GM19043 (cell line): ENCODE measurements at regions not wholly inside any gene's neighbourhood (a gene's known extent, or its start where the extent isn't known, plus 50 kb on each side); places are given as distances from the start of the nearest gene placed in this dataset.
"Not testable (repeated sequence)": the region's sequence is repeated elsewhere in the genome, so short reads cannot be mapped to it uniquely, and the experiment has no call there.

Experiments used
- ATAC-seq: cut with Tn5 transposase; IDR thresholded peaks from one replicate; pipeline ENCODE4 v1.9.1; 2021; ENCODE audit warnings: low read depth; ENCODE audit not compliant: unreplicated experiment

DNA sequence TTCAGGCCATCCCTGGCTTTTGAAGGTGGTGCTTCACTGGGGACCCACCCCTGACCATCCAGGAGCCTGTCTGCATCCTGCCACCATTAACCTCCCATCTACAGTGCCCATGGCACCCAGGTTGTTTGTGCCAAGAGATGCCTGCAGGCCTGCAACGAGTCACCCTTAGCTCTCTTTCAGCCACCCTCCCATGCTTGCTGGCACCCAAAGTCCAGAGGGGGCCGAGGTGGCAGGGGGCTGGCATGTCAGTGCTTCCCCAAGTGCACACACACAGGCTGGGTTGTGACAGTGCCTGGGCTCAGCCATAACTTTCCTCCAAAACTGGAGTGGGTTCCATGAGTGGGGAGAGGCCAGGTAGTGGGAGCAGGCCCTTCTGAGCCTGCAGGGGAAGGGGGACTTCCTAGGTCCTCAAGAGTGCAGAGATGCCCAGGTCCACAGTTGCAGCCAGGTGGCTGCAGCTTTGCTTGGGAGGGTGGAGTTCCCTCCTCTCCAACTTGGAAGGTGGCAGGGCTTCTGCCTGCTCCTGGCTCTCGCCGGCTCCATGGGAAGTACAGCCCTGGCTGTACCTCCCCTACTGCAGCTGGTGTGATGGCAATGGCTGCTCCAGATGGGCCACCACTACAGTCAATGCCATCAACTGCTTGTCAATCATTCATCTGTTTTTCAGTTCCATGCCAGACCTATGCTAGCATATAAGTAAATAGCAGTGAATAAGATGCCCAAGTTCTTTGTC lies 235.9 kb upstream of the GIMD1 start:
- ATAC-seq: no peak

DNA sequence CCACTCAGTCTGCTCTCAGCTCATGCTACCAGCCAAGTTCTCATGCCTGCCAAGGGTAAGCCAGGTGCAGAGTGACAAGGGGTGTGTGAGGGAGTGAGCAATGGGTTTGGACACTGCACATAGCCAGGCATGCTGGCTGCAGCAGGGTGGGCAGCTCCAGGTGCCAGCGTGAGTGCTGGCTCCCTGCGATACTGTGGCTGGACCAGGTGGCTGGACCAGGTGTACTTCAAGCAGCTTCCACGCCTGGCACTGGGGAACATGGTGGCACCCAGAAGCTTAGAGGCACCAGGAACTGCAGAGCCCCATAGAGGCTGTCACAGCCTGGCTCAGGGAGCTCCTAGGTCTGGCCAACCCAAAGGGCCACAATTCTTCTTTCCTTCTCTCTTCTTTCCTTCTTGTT lies 234.9 kb upstream of the GIMD1 start:
- no peak for ATAC-seq

DNA sequence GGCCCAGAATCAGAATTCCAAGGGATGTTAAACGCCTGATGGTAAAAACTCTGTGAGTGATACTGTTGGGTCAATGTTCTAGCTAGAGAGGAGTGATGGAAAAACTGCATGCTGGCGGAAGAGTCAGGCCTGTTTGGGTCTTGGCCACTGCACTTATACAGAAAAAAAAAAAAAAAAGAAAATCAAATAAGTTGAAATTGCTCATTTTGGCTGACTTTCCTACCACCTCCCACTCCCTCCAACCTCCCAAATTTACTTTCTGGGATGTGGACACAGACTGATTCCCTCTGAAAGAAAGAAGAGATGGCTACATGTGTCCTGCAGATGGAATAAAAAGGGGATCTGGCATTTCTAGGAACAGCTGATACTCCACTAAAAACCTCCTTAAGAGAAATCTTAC lies 234.1 kb upstream of the GIMD1 start:
- ATAC-seq: no peak

DNA sequence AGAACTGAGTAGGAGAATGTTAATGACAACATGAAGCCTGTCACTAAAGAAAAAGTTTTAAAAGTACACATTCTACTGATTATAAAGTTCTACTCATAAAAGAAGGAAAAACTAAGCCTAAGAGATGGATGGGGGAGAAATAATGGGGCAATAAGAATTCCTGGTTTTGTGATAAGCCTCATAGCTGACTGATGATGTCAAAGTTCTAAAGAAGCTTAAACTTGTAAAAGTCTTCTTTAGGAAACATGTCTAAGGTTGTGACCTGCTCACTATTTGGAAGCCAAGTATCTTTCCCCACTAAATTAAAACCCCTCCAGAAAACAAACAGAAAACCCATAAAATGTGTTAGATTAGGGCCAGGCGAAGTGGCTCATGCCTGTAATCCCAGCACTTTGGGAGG lies 232.9 kb upstream of the GIMD1 start:
- ATAC-seq: no peak

DNA sequence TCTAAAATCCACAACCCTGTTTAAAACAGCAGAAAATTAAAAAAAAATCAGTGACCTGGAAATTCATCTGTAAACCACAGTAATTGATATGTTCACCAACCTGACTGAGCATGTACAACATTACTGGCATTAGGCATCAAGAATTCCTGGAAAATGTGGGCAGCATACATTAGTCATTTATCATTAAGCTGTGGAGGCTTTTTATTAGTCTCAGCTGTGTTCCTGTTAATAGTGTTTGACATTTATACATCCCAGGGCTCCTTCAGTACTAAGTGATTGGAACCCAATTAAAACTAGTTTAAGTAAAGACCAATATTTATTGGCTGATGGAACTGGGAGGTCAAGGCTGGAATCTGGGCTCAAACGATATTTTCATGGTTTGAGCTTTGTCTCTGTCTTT lies 227.3 kb upstream of the GIMD1 start:
- no peak for ATAC-seq

DNA sequence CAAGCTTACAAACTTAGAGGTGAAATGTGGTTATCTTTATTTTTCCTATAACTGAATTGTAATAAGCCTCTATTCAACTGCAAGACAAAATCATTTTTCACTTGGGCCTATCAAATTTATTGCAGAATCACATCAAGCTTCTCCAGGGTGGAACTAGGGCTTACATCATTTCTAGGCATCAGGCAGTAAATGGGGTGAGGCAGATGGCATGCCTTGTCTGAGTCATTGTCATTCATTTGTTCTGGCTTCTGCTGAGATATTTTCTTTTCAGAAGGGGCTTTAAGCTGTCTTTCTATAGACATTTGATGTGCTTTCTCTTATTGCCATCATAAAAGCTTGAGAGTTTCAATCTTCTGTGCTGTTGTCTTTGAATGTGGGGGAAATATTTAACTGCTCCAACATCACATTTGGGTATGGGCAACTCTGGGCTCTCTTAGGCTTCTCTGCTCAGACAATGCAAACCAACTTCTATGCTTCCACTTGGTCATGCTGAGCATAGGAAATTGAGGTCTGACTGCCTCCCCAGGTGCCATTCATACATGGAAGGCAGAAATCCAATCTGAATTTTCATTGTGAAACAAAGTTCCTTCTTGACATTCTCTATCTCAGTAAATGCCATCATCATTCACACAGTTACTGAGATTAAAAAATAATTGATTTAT lies 225.8 kb upstream of the GIMD1 start:
- ATAC-seq: no peak

DNA sequence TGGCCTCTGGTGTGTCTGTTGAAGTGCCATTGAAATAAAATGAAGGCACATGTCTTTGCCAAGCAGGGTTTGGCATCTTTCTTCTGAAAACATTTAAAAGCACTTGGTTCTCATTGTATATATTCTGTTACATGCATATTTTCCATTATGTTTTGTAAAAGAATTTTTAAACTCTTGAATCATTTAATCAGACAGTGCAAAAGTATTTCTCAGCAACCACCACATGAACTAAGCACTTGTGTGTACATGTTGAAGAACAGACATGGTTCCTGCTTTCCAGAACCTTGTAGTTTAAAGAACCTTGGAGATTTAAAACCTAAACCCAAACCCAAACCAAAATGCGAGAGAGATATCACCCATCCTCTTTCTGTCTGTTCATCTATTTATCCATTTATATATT lies 220.3 kb upstream of the GIMD1 start:
- no peak for ATAC-seq

DNA sequence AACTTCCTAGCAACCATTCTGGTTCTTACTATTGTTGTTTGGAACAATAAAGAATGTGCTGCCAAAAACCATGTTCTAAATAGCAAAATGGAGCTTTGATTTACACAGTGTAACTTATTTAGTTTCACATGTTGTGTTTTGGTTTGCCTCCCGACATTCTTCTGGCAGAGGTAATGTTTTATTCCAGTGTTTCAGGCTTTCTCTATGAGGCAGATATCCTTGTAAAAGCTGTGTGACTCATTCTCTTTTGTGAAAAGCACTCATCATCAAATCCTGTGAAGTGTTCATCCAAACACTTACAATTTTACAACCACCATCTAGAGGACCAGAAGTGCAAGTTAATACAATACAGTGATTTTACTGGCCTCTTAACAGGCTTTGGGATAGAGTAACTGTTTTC lies 219.0 kb upstream of the GIMD1 start:
- ATAC-seq: no peak

DNA sequence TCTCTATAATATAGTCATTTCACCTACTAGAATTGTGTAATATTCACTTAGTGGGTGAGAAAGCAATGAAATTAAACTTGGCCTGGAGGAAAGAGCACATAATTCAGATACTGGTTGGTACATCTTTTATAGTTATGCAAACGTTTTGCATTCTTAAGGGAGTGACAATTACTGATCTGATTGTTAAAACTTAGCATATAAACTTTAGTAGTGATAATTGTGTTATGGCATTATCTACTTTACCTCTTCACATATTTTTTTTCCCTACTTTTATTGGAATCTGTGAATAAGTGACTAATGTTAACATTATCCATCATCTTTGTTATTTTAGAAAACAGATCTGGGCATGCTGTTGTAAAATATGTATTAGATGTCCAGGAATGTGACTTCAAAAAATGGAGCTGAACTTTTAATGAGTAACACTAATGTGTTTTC lies 217.4 kb upstream of the GIMD1 start:
- no peak for ATAC-seq

DNA sequence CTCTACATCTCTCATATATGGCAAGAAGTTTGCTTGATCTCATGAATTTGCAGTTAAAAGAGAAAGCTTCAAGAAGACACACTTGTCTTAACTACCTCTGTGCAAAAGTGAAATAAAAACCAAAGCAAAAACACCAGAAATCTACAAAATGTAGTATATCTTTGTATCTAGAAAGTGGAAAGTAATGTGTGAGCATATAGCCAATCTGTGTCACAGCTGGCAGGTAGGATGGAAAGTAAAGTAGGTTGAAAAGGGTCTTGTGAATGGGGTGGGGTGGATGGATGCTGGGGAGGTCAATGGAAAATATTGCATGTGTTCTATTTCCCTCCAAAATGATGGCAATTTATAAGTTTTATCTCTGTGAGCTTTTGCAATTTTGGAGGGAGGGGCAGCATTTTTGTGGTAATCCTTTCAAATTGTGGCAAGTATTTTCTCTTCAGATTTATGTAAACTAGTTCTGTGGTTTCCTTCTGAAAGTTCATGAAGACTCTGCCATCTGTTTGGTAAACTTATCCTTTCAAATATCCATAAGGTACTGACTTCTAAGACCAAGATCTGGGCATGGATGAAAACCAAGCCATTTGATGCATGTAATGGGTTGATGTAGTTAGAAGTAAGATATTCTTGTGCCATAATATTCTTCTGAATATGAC lies 215.9 kb upstream of the GIMD1 start:
- no peak for ATAC-seq

DNA sequence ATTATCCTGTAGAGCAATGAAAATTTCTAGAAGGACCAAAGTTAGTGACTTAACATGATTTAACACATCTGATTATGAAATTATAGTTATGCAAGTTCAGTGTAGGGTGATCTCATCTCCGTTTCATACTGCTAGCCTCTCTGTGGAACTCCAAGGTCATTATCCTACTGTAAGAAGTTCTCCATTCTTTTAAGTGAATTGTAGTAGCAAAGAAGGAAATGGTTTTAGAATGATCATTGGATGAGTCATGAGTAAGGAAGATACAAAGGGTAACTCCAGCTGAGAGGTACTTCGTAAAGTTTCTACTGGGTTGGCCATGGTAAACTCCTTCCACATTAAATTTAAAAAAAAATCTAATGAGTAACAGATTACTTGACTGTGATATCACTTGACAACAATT lies 215.0 kb upstream of the GIMD1 start:
- no peak for ATAC-seq

DNA sequence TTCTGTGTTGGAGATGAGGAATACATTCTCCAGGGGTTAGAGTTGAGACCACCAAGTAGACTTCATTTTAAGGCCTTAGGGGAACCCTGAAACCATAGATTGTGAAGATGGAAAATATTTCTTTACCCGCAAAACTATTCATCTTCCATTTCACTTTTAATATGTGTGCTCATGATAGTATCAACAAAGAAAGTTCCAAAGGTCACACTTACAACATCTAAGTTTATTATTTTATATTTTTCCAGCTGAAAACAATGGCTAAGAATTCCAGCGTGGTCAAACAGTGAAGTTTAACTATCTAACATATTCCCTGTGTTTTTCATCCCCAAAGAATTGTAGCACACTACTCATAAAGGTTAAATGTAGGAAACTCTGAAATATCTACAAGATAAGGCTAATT lies 214.5 kb upstream of the GIMD1 start:
- ATAC-seq: no peak

DNA sequence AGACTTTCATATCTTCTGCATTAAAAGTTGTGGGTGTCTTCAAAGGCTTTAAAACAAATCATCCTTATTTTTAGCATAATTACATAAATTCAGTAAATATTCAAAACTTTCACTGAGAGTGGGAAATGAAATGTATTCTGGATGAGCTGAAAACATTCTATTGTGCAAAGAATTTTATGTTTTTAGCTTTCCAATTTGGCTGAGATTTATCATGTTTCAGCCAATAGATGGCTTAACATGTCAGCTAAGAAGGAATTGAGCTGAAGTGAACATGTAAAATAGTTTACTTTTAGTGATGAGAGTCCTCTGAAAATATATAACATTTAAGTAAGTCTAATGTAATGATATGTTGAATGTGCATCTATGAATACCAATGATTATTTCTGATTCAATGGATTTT lies 213.5 kb upstream of the GIMD1 start:
- ATAC-seq: no peak

DNA sequence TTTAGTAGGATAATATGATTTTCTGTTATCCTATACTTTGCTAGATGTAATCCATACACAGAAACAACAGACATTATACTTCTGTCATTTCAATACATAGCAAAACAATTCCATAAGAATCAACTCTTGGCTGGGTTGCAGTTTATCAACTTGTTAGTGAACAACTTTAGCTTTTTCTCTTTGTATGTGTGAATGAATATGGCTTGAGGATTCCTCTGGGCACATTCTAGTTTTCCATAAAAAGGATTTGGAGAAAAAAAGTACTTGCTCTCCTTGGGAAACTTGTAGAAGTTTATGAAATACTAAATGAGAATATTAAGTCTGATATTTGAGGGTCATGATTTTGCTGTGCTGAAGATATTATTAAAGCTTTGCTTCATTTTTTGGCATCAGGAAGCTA lies 210.7 kb upstream of the GIMD1 start:
- no peak for ATAC-seq

DNA sequence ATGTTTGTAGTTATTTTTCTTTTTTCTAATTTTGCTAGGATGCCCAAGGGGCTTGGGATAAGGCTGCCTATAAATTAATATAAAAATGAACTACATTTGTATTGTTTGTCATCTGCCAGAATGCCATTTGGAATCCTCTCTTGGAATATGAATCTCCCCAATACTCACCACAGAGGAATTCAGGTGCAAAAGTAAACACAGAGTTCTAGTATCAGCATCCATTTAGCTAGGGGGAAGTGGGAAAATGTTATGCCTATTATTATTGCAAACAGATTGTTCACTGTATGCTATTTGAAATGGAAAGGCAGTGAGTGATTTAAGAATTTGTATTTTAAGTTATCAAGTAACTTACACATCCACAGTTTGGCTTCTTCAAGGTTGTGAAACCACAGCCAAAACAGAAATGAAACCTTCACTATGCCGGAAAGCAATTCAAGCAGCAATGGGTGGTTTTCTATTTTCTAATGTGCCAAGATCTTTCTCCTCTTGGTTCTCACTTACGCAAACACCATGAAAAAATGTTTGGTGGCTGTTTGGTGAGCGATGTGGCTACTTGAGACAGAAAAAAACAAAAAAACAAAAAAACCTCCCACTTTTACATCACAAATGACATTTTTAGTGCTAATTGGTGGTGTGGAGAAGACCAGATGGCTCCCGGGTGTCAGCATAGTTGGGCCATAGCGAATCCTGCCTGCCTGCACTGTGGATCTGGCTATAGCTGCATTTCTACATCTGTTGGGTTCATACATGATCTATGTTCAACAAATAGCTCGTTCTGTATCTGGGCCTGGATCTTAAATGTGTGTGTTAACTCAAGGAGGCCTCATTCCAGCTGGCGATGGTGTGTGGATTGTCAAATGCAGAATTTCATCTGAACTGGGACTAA lies 200.8 kb upstream of the GIMD1 start:
- ATAC-seq: no peak

DNA sequence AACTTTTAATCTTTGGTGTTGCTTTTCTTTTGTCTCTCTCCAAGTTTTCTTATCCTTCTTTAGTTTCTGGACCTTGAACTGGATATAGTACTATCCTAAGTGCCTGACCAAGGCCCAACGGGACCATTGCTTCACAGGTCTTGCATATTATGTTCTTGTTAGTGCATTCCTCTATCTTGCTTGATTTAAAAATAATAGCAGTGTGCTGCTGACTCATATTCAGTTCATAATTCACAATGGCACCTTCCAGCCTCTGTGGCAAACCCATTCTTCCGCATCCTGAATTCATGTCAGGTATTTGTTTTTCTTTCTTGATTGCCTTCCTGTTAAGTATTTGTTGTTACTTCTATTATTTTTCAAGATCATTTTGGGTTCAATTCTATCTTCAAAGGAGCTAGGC lies 197.1 kb upstream of the GIMD1 start:
- ATAC-seq: no peak

DNA sequence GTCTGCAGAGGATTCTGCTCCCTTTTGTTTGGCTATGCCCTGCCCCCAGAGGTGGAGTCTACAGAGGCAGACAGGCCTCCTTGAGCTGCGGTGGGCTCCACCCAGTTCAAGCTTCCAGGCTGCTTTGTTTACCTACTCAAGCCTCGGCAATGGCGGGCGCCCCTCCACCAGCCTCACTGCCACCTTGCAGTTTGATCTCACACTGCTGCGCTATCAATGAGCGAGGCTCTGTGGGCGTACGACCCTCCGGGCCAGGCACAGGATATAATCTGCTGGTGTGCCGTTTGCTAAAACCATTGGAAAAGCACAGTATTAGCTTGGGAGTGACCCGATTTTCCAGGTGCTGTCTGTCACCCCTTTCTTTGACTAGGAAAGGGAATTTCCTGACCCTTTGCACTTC lies 195.1 kb upstream of the GIMD1 start:
- not testable (repeated sequence) for ATAC-seq

DNA sequence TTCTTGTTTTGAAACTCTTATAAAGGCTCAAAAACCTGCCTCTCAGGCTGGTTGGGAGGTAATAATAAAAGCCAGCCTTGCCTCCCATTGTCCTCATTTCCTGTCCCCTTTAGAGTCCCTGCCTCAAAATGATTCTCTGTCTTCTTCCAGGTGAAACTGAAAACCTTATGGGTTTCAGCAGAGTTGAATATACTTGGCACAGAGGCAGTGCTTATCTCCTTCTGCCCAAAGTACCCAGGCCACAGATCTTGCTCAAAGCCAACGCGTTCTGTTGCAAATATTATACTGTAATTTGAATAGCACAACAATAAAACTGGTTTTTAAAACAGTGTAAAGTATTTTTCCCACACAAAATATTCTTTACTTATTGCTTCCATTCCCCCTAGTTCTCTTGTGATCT lies 183.1 kb upstream of the GIMD1 start:
- no peak for ATAC-seq

DNA sequence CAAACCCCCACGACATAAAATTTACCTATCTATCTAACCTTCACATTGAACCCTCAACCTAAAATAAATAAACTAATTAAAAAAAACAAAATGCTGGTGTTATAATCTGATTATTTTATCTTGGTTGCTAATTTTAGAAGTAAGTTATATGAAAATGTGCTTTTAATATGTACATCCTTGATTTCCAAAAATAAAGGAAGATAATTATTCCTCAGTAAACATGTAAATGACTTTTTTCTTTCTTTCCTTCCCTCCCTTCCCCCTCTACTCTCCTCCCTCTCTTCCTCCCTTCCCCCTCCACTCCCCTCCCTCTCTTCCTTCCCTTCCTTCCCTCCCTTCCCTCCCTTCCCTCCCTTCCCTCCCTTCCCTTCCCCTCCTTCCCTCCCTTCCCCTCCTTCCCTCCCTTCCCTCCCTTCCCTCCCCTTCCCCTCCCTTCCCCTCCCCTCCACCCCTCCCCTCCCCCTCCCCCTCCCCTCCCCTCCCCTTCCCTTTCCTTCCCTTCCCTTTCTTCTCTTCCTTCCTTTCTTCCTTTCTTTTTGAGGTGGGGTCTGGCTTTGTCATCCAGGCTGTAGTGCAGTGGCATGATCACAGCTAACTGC lies 180.0 kb upstream of the GIMD1 start:
- no peak for ATAC-seq

DNA sequence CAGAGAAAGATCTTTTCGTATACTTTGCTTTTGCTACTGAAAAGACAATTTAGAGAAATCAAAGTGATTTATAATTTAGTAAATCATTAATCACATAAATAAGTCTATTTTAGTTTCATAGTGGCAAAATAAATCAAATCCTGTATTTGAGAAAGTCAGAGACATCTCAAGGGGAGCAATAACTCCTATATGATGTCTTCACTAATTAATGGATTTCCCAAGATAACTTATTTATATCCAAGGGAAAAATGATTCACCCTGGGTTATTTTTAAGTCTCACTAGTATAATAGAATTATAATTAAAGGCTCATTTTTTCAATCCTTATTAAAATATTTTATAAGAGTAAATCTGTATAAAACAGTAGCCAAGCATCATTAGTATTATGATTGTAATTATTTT lies 177.8 kb upstream of the GIMD1 start:
- no peak for ATAC-seq

DNA sequence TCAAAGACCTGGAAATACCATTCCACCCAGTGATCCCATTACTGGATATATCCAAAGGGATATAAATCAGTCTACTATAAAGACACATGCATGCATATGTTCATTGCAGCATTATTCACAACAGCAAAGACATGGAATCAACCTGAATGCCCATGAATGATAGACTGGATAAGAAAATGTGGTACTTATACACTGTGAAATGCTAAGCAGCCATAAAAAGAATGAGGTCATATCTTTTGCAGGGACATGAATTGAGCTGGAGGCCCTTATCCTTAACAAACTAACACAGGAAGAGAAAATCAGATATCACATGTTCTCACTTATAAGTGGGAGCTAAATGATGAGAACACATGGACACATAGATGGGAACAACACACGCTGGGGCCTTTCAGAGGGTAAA lies 174.0 kb upstream of the GIMD1 start:
- ATAC-seq: not testable (repeated sequence)
